Vagina (tissue), 2 donors: ENCODE measurements at regions not wholly inside any gene's neighbourhood (a gene's known extent, or its start where the extent isn't known, plus 50 kb on each side); places are given as distances from the start of the nearest gene placed in this dataset.

Experiments used
- CTCF ChIP-seq, 3 experiments: fragments of 450-650 bp in 2 of 3; fragments of 200-600 bp in 1 of 3; sonication (generic) in 1 of 3; IDR thresholded peaks; one replicate each; pipeline ENCODE4 v1.5.1; 2017 to 2019; ENCODE audit warnings: antibody characterized with exemption in 3 of 3, mild to moderate bottlenecking in 2 of 3, moderate library complexity in 2 of 3
- POLR2AphosphoS5 ChIP-seq, 2 donors: sonication (generic); formaldehyde crosslinking; IDR thresholded peaks; one replicate each; pipeline ENCODE4 v1.9.0; 2017; ENCODE audit warnings: antibody characterized with exemption in 2 of 2, mild to moderate bottlenecking in 2 of 2, low read depth in 1 of 2; ENCODE audit not compliant: insufficient read depth in 1 of 2

GRCh38 chr1:113314600-113314999, 75.7 kb upstream of the MAGI3 start:
- TF ChIP-seq CTCF (IDR thresholded peaks at IDR 0.05) (no peak), POLR2AphosphoS5 (IDR thresholded peaks at IDR 0.05; ENCODE audit: insufficient read depth in 1 of 2, low read depth in 1 of 2) (no peak)
